SK-N-SH (cell line): ENCODE measurements at regions not wholly inside any gene's neighbourhood (a gene's known extent, or its start where the extent isn't known, plus 50 kb on each side); places are given as distances from the start of the nearest gene placed in this dataset.
"Not testable (repeated sequence)": the region's sequence is repeated elsewhere in the genome, so short reads cannot be mapped to it uniquely, and the experiment has no call there.

ENCODE experiments used
- CTCF ChIA-PET: fragments of 300-600, 350-600 bp; formaldehyde crosslinking; extraction: SDS; loops from one replicate; lab custom pipeline; 2021; lab: Yijun Ruan, JAX
- POLR2A ChIA-PET: fragments of 350-600 bp; sonication (Branson Sonifier 250); formaldehyde crosslinking; extraction: SDS; loops from one replicate; lab custom pipeline; 2020; ENCODE audit warnings: antibody characterized with exemption, inconsistent platforms; lab: Yijun Ruan, JAX
- DNase-seq: peaks from one replicate; pipeline ENCODE4 v3.0.0; 2012
- H2AFZ ChIP-seq: fragments of 200-600 bp; sonication (generic); 2 replicates; pipeline ENCODE4 v1.8.1; 2016; ENCODE audit warnings: antibody characterized with exemption, mild to moderate bottlenecking, low read depth
- H3F3A ChIP-seq: fragments of 200-600 bp; sonication (generic); replicated peaks from 2 replicates; pipeline ENCODE3; 2016; ENCODE audit warnings: antibody characterized with exemption, mild to moderate bottlenecking; ENCODE audit not compliant: insufficient read depth
- H3K27ac ChIP-seq, 2 experiments: fragments of 200-500 bp in 1 of 2; fragments of 200-600 bp in 1 of 2; sonication (Bioruptor generic) in 1 of 2; sonication (generic), shearing (Covaris generic) in 1 of 2; 2 replicates each; pipeline versions ENCODE4 v1.5.1 to v1.6.1; 2014 to 2016; ENCODE audit warnings: low read depth in 2 of 2, inconsistent platforms in 1 of 2, low read length in 1 of 2, mild to moderate bottlenecking in 1 of 2, mixed read lengths in 1 of 2
- H3K27me3 ChIP-seq: fragments of 200-600 bp; sonication (generic), shearing (Covaris generic); 2 replicates; pipeline ENCODE4 v1.6.1; 2016; ENCODE audit warnings: mixed run types; ENCODE audit not compliant: insufficient read depth
- H3K36me3 ChIP-seq, 2 experiments: fragments of 200-500 bp in 1 of 2; fragments of 200-600 bp in 1 of 2; sonication (Bioruptor generic) in 1 of 2; sonication (generic) in 1 of 2; replicated peaks in 1 of 2; 2 replicates each; pipeline versions ENCODE3 to v1.5.1; 2014 to 2016; ENCODE audit warnings: low read length in 1 of 2, mild to moderate bottlenecking in 1 of 2; ENCODE audit not compliant: insufficient read depth in 2 of 2, control insufficient read depth in 1 of 2
- H3K4me1 ChIP-seq, 2 experiments: fragments of 200-500 bp in 1 of 2; fragments of 200-600 bp in 1 of 2; sonication (Bioruptor generic) in 1 of 2; sonication (generic), shearing (Covaris generic) in 1 of 2; 2 replicates each; pipeline versions ENCODE4 v1.5.1 to v1.6.1; 2014 to 2016; ENCODE audit warnings: low read depth in 1 of 2, low read length in 1 of 2, mixed run types in 1 of 2; ENCODE audit not compliant: insufficient read depth in 2 of 2, control insufficient read depth in 1 of 2
- H3K4me2 ChIP-seq: fragments of 200-600 bp; sonication (generic), shearing (Covaris generic); 2 replicates; pipeline ENCODE4 v1.6.1; 2017; ENCODE audit warnings: mixed run types
- H3K4me3 ChIP-seq, 2 experiments: fragments of 200-500 bp in 1 of 2; fragments of 200-600 bp in 1 of 2; sonication (Bioruptor generic) in 1 of 2; sonication (generic), shearing (Covaris generic) in 1 of 2; 2 replicates each; pipeline versions ENCODE4 v1.5.1 to v1.8.1; 2014 to 2016; ENCODE audit warnings: low read depth in 2 of 2, inconsistent platforms in 1 of 2, low read length in 1 of 2, mild to moderate bottlenecking in 1 of 2, mixed read lengths in 1 of 2, moderate library complexity in 1 of 2
- H3K79me2 ChIP-seq: fragments of 200-600 bp; sonication (generic); 2 replicates; pipeline ENCODE4 v1.8.1; 2017; ENCODE audit warnings: mild to moderate bottlenecking; ENCODE audit not compliant: insufficient read depth
- H3K9ac ChIP-seq: fragments of 200-600 bp; sonication (generic); 2 replicates; pipeline ENCODE4 v1.6.1; 2017; ENCODE audit warnings: mixed run types
- H3K9me2 ChIP-seq: fragments of 200-600 bp; sonication (generic); 2 replicates; pipeline ENCODE4 v1.6.1; 2017; ENCODE audit warnings: mixed run types
- H3K9me3 ChIP-seq: fragments of 200-600 bp; sonication (generic); 2 replicates; pipeline ENCODE4 v1.6.1; 2017; ENCODE audit warnings: mixed run types, mild to moderate bottlenecking, moderate library complexity
- H4K20me1 ChIP-seq: fragments of 200-600 bp; sonication (generic); 2 replicates; pipeline ENCODE4 v1.6.1; 2017; ENCODE audit warnings: mild to moderate bottlenecking, mixed run types; ENCODE audit not compliant: insufficient read depth
- CTCF ChIP-seq: fragments of 200-600 bp; sonication (generic); IDR thresholded peaks from 2 replicates; pipeline ENCODE4 v1.6.1; 2017; ENCODE audit warnings: antibody characterized with exemption, mild to moderate bottlenecking, moderate library complexity
- ELF1 ChIP-seq: IDR thresholded peaks from 2 replicates; pipeline ENCODE4 v1.4.0; 2012
- FOSL2 ChIP-seq: IDR thresholded peaks from 2 replicates; pipeline ENCODE4 v1.4.0; 2012; ENCODE audit warnings: low read depth, mild to moderate bottlenecking, moderate library complexity, borderline replicate concordance
- FOXJ3 ChIP-seq: sonication (generic); formaldehyde crosslinking; IDR thresholded peaks from 2 replicates; pipeline ENCODE4 v1.5.1; 2020; ENCODE audit warnings: mild to moderate bottlenecking, missing genetic modification reagents
- FOXM1 ChIP-seq: IDR thresholded peaks from 2 replicates; pipeline ENCODE4 v1.4.0; 2012; ENCODE audit warnings: low read depth, mild to moderate bottlenecking
- JUND ChIP-seq: IDR thresholded peaks from 2 replicates; pipeline ENCODE4 v1.4.0; 2012
- MXI1 ChIP-seq: IDR thresholded peaks from 2 replicates; pipeline ENCODE4 v1.6.1; 2012; ENCODE audit warnings: mild to moderate bottlenecking, low read depth, low read length, improper control_type of control experiment
- NRF1 ChIP-seq: IDR thresholded peaks from 2 replicates; pipeline ENCODE4 v1.6.1; 2012; ENCODE audit warnings: low read depth, mild to moderate bottlenecking, low read length
- POLR2AphosphoS5 ChIP-seq: IDR thresholded peaks from 2 replicates; pipeline ENCODE4 v1.6.1; 2012; ENCODE audit warnings: low read depth, low read length
- RAD21 ChIP-seq: IDR thresholded peaks from 2 replicates; pipeline ENCODE4 v1.6.1; 2012; ENCODE audit warnings: mild to moderate bottlenecking, low read length
- RCOR1 ChIP-seq: fragments of 150-350 bp; IDR thresholded peaks from 2 replicates; pipeline ENCODE4 v1.6.1; 2017; ENCODE audit warnings: antibody characterized with exemption, low read length
- RFX5 ChIP-seq: IDR thresholded peaks from 2 replicates; pipeline ENCODE4 v1.6.1; 2012; ENCODE audit warnings: mild to moderate bottlenecking, improper control_type of control experiment, low read length
- RXRA ChIP-seq: IDR thresholded peaks from 2 replicates; pipeline ENCODE4 v1.4.0; 2012; ENCODE audit warnings: low read depth, mild to moderate bottlenecking, borderline replicate concordance
- SIN3A ChIP-seq: IDR thresholded peaks from 2 replicates; pipeline ENCODE4 v1.6.1; 2012; ENCODE audit warnings: low read depth, mild to moderate bottlenecking, low read length, moderate library complexity, borderline replicate concordance
- SMC3 ChIP-seq: IDR thresholded peaks from 2 replicates; pipeline ENCODE4 v1.6.1; 2012; ENCODE audit warnings: low read depth, low read length, improper control_type of control experiment
- TCF12 ChIP-seq: IDR thresholded peaks from 2 replicates; pipeline ENCODE4 v1.4.0; 2012
- USF2 ChIP-seq: fragments of 150-350 bp; IDR thresholded peaks from 2 replicates; pipeline ENCODE4 v1.6.1; 2017; ENCODE audit warnings: antibody characterized with exemption, low read length, low read depth, borderline replicate concordance
- WGBS: methylation state at CpG from one replicate; pipeline ENCODE4 v1.1.6; 2017; ENCODE audit warnings: low lambda C conversion rate; 5-methylcytosine and 5-hydroxymethylcytosine counted together
- TF ChIP-seq, protein P1 (sequence below): IDR thresholded peaks from 2 replicates; pipeline ENCODE4 v1.4.0; 2012; ENCODE audit warnings: low read depth, borderline replicate concordance
- TF ChIP-seq, protein P2 (sequence below): IDR thresholded peaks from 2 replicates; pipeline ENCODE4 v1.4.0; 2012; ENCODE audit warnings: low read depth, borderline replicate concordance
- TF ChIP-seq, protein P3 (sequence below): fragments of 150-350 bp; IDR thresholded peaks from 2 replicates; pipeline ENCODE4 v1.6.1; 2016; ENCODE audit warnings: mild to moderate bottlenecking, low read depth, low read length

DNA sequence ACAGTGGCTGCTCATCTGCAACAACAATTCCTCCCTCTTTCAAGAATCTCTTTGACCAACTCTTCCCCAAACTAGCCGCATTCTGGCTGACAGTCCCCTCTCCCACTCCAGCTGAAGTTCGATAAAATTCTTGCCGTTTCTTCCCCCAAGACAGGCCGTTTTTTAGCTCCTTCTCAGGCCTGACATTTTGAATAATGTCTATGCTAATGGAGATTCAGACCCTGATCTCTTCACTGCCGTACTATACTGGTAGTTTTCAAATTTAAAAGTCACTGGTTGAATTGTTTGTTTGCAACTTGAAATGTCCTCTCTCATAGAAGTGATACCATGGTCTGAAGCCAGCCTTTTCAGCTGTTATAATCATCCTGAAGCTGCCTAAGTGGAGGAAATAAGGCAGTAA is 65.9 kb upstream of the AMN1 start:
- no peak for DNase-seq
- POLR2A ChIA-PET, result no interaction called here
- Histone ChIP-seq H3F3A (no peaks in the 10 kb centered on the region), H3K4me2 (no peak overlapping the region), H3K4me3 (no peak overlapping the region), H3K27me3 (no peaks in the 10 kb centered on the region), H3K36me3 (no peaks in the 10 kb centered on the region), H3K9me2 (no peaks in the 10 kb centered on the region), H3K4me1 (no peaks in the 10 kb centered on the region)
- 71% methylated on average over 5 of the region's 5 CpGs for WGBS
- CTCF ChIA-PET, result no interaction called here
- TF ChIP-seq FOXM1 (no peak), SIN3A (no peak), RFX5 (no peak), RXRA (no peak), FOSL2 (no peak), NRF1 (no peak), TCF12 (no peak), JUND (no peak), POLR2AphosphoS5 (no peak), ELF1 (no peak), CTCF (no peak), SMC3 (no peak), MXI1 (no peak), USF2 (no peak), RAD21 (no peak), FOXJ3 (CRISPR knock-in tag) (no peak), RCOR1 (no peak)
- TF ChIP-seq, protein P1, sequence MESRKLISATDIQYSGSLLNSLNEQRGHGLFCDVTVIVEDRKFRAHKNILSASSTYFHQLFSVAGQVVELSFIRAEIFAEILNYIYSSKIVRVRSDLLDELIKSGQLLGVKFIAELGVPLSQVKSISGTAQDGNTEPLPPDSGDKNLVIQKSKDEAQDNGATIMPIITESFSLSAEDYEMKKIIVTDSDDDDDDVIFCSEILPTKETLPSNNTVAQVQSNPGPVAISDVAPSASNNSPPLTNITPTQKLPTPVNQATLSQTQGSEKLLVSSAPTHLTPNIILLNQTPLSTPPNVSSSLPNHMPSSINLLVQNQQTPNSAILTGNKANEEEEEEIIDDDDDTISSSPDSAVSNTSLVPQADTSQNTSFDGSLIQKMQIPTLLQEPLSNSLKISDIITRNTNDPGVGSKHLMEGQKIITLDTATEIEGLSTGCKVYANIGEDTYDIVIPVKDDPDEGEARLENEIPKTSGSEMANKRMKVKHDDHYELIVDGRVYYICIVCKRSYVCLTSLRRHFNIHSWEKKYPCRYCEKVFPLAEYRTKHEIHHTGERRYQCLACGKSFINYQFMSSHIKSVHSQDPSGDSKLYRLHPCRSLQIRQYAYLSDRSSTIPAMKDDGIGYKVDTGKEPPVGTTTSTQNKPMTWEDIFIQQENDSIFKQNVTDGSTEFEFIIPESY, result no peak
- TF ChIP-seq, protein P2, sequence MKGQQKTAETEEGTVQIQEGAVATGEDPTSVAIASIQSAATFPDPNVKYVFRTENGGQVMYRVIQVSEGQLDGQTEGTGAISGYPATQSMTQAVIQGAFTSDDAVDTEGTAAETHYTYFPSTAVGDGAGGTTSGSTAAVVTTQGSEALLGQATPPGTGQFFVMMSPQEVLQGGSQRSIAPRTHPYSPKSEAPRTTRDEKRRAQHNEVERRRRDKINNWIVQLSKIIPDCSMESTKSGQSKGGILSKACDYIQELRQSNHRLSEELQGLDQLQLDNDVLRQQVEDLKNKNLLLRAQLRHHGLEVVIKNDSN, result no peak
- TF ChIP-seq, protein P3, sequence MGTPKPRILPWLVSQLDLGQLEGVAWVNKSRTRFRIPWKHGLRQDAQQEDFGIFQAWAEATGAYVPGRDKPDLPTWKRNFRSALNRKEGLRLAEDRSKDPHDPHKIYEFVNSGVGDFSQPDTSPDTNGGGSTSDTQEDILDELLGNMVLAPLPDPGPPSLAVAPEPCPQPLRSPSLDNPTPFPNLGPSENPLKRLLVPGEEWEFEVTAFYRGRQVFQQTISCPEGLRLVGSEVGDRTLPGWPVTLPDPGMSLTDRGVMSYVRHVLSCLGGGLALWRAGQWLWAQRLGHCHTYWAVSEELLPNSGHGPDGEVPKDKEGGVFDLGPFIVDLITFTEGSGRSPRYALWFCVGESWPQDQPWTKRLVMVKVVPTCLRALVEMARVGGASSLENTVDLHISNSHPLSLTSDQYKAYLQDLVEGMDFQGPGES, result no peak
- TF ChIP-seq, all 33 proteins: peak for 0
- Histone ChIP-seq H2AFZ (peak overlapping the region; percentile 59; the same call in 1 of the 2 replicates), H3K27ac (no peak overlapping the region), H3K9me3 (no peaks in the 10 kb centered on the region), H3K9ac (no peak overlapping the region), H3K79me2 (no peaks in the 10 kb centered on the region), H4K20me1 (no peaks in the 10 kb centered on the region)

DNA sequence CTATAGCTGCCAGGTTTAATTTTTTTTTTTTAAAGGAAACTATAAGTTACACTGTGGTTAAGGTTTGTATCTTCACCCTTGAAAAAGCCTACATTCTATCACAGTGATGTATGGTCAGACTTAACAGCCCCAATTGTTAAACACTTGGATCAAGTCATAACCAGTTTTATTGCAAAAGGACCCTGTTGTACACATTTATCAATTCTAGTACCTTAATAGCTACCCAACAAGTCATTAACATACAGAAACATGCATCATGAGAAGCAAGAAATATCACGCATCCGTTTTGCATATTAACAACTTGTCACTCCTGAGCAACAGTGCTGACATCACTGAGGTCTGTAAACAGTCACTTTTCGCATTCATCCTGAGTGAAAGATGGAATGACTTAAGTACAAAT is 62.4 kb upstream of the AMN1 start:
- H3K9me3 ChIP-seq, H4K20me1 ChIP-seq, H3K27ac ChIP-seq, H3K79me2 ChIP-seq, POLR2A ChIA-PET, H3K4me3 ChIP-seq, H3K4me2 ChIP-seq, H3K27me3 ChIP-seq, H3K9me2 ChIP-seq, H3K4me1 ChIP-seq, H3K9ac ChIP-seq, H3K36me3 ChIP-seq, H2AFZ ChIP-seq, H3F3A ChIP-seq, CTCF ChIA-PET, DNase-seq: not testable (repeated sequence)
- 90% methylated on average over 3 of the region's 3 CpGs for WGBS
